ENCODE measurements at regions not wholly inside any gene's neighbourhood (a gene's known extent, or its start where the extent isn't known, plus 50 kb on each side); places are given as distances from the start of the nearest gene placed in this dataset.

DNA sequence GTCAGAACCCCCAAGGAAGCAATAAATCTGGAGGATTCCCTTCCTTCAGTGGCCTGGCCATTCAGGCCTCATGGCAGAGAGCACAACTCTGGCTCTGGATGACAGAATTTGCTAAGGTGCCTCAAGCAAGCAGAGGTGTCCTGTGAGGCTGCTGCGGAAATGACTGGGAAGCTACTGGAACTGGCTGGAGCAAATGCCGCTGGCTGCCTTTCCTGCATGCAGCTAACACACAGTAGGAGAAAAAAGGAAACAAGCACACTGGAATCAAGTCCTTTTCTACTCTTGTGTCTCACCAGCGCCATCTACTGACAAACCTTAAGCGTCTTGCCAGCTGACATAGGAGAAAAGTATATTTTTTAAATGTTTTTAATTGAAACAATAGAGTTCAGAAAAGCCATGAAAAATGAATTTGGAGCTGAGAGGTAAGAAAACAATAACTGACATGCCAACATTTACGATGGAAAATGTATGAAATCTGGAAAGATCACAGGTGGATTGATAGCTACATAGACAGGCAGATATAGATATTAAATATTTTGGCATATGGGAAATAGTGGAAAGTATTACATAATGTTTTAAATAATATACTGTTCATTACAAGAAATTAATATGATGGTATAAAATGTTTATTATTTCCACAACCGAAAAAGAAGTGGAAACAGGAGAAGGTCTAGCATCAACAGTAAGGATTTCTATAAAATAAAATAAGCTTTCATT is 951.6 kb downstream of the ANKRD7 start:
- TF ChIP-seq, protein P1, sequence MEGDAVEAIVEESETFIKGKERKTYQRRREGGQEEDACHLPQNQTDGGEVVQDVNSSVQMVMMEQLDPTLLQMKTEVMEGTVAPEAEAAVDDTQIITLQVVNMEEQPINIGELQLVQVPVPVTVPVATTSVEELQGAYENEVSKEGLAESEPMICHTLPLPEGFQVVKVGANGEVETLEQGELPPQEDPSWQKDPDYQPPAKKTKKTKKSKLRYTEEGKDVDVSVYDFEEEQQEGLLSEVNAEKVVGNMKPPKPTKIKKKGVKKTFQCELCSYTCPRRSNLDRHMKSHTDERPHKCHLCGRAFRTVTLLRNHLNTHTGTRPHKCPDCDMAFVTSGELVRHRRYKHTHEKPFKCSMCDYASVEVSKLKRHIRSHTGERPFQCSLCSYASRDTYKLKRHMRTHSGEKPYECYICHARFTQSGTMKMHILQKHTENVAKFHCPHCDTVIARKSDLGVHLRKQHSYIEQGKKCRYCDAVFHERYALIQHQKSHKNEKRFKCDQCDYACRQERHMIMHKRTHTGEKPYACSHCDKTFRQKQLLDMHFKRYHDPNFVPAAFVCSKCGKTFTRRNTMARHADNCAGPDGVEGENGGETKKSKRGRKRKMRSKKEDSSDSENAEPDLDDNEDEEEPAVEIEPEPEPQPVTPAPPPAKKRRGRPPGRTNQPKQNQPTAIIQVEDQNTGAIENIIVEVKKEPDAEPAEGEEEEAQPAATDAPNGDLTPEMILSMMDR (conservative IDR thresholded peaks at IDR 0.05) = peak; percentile 92
- H3K4me3 Mint-ChIP-seq = no peak overlapping the region
- no peaks in the 10 kb centered on the region for H3K9me3 Mint-ChIP-seq
- H3K27ac Mint-ChIP-seq = no peak overlapping the region
- no peak for DNase-seq (ENCODE audit: extremely low spot score, unreplicated experiment)
- H3K4me1 Mint-ChIP-seq (ENCODE audit: unreplicated experiment) = peaks cover 8% of the 10 kb centered on the region
- H3K36me3 Mint-ChIP-seq = no peaks in the 10 kb centered on the region
- H3K27me3 Mint-ChIP-seq = no peaks in the 10 kb centered on the region

DNA sequence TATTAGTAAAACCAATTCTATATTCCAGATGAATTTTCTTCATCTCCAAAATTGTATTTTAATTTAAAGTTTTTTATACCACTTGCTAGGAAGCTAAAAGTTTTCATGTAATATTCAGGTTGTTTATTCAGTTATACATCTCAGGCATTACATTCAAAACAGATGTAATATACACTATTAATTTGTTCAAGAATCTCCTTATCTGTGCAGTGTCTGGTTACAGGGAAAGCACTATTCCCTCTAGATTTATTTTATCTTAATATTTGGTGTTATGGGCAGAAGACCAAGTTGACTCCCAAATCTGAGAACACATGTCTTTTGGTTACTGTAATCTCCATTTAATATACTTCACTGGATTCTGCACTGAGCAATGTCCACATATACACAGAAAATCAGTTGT is 953.4 kb downstream of the ANKRD7 start:
- H3K36me3 Mint-ChIP-seq = no peaks in the 10 kb centered on the region
- peaks cover 3% of the 10 kb centered on the region for H3K9me3 Mint-ChIP-seq
- TF ChIP-seq, protein P1 (conservative IDR thresholded peaks at IDR 0.05) = no peak
- no peak for DNase-seq (ENCODE audit: extremely low spot score, unreplicated experiment)
- H3K4me3 Mint-ChIP-seq = no peak overlapping the region
- H3K27me3 Mint-ChIP-seq = no peaks in the 10 kb centered on the region
- H3K4me1 Mint-ChIP-seq (ENCODE audit: unreplicated experiment) = peaks cover 8% of the 10 kb centered on the region
- no peak overlapping the region for H3K27ac Mint-ChIP-seq

DNA sequence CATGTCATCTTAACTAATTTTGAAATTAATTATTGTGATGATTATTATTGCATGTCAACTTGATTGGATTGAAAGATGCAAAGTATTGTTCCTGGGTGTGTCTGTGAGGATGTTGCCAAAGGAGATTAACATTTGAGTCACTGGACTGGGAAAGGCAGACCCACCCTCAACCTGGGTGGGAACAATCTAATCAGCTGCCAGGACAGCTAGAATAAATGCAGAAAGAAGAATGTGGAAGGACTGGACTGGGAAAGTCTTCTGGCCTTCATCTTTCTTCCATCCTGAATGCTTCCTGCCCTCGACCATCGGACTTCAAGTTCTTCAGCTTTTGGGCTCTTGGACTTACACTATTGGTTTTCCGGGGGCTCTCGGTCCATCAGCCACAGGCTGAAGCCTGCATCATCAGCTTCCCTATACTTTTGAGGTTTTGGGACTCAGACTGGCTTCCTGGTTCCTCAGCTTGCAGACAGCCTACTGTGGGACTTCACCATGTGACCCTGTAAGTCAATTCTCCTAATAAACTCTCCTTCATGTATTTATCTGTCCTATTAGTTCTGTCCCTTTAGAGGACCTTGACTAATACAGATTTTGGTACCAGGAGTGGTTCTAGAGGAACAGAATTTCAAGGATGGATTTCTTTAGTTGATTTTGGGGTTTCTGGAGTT is 959.8 kb downstream of the ANKRD7 start:
- H3K27me3 Mint-ChIP-seq = no peaks in the 10 kb centered on the region
- no peak overlapping the region for H3K4me3 Mint-ChIP-seq
- H3K27ac Mint-ChIP-seq = no peak overlapping the region
- DNase-seq (ENCODE audit: extremely low spot score, unreplicated experiment) = no peak
- TF ChIP-seq, protein P1 (conservative IDR thresholded peaks at IDR 0.05) = no peak
- H3K9me3 Mint-ChIP-seq = peaks cover 10% of the 10 kb centered on the region
- peaks cover 5% of the 10 kb centered on the region for H3K36me3 Mint-ChIP-seq
- peaks cover 4% of the 10 kb centered on the region for H3K4me1 Mint-ChIP-seq (ENCODE audit: unreplicated experiment)

DNA sequence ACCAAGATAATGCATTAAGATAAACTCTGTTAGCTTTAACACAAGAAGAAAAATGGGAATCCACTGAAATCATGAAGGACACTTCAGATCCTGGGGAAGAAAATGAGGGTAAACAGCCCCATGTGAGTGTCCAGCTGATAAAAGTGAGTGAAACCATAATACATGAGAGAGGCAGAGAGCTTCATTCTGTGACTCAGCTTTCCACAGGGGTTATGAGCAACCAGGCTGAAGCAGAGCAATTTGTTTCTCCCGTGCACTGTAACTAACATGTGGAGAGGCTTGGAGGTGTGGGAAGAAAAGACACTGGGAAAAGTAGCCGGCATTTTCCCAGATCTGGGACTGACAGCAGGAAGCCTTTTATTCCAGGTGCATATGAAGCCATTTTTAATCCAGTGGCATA is 971.7 kb downstream of the ANKRD7 start:
- H3K27ac Mint-ChIP-seq = no peak overlapping the region
- no peaks in the 10 kb centered on the region for H3K27me3 Mint-ChIP-seq
- no peak for DNase-seq (ENCODE audit: extremely low spot score, unreplicated experiment)
- H3K36me3 Mint-ChIP-seq = no peaks in the 10 kb centered on the region
- no peaks in the 10 kb centered on the region for H3K9me3 Mint-ChIP-seq
- TF ChIP-seq, protein P1 (conservative IDR thresholded peaks at IDR 0.05) = no peak
- no peaks in the 10 kb centered on the region for H3K4me1 Mint-ChIP-seq (ENCODE audit: unreplicated experiment)
- no peak overlapping the region for H3K4me3 Mint-ChIP-seq

DNA sequence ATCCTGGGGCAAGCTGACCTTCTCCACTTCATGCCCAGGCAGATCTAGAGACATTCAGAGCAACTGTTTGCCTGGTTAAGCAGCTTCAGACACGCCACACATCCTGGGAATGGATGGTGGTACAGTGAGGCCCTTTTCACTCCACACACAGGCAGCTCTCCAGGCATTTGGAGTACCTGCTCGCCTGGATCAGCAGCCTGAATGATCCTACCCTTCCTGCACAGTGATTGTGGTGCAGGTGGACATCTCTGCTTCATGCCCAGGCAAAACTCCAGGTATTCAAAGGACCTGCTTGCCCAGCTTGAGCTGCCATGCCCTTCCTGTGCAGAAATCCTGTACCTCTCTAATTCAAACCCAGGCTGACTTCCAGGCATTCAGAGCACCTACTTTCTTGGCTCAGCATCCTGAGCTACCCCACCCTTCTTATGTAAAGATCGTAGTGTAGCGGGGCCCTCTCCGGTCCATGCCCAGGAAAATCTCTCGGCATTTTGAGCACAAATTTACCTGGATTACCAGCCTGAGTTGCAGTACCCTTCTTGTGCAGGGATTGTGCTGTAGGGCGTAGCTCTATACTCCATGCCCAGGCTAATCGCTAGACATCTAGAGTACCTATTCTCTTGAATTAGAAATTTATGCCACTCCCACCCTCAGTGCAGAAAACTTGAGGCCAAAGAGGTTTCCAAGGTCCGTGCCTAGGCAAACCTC is 972.8 kb downstream of the ANKRD7 start:
- Mint-ChIP-seq H3K36me3 (no peaks in the 10 kb centered on the region), H3K27ac (no peak overlapping the region), H3K9me3 (no peaks in the 10 kb centered on the region), H3K4me3 (no peak overlapping the region), H3K4me1 (ENCODE audit: unreplicated experiment) (no peaks in the 10 kb centered on the region), H3K27me3 (no peaks in the 10 kb centered on the region)
- no peak for DNase-seq (ENCODE audit: extremely low spot score, unreplicated experiment)
- TF ChIP-seq, protein P1 (conservative IDR thresholded peaks at IDR 0.05) = no peak
